GM12873 (cell line): ENCODE measurements at regions not wholly inside any gene's neighbourhood (a gene's known extent, or its start where the extent isn't known, plus 50 kb on each side); places are given as distances from the start of the nearest gene placed in this dataset.

Experiments used
- TF ChIP-seq, protein P1 (sequence below): IDR thresholded peaks from 2 replicates; pipeline ENCODE4 v1.5.1; 2012; ENCODE audit warnings: low read depth, mild to moderate bottlenecking, moderate library complexity, low read length, control low read depth; ENCODE audit not compliant: insufficient read depth; ENCODE audit errors: missing control alignments

DNA sequence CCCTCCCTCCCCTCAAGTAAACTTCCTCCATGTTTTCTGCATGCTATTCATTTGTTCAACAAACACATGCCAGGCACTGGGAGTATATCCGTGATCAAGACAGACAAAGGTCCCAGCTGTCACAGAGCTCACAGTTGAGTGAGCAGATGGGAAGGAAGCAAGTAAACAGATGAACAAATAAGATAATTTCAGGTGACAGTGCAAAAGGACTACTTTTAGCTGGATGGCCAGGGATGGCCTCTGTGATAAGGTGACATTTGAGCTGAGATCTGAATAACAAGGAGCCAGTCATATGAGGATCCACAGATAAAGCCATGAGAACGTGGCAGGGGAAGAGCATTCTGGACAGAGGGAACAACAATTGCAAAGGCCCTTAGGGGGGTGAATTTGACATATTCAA, 121.7 kb upstream of the RAD23B start:
- TF ChIP-seq, protein P1, sequence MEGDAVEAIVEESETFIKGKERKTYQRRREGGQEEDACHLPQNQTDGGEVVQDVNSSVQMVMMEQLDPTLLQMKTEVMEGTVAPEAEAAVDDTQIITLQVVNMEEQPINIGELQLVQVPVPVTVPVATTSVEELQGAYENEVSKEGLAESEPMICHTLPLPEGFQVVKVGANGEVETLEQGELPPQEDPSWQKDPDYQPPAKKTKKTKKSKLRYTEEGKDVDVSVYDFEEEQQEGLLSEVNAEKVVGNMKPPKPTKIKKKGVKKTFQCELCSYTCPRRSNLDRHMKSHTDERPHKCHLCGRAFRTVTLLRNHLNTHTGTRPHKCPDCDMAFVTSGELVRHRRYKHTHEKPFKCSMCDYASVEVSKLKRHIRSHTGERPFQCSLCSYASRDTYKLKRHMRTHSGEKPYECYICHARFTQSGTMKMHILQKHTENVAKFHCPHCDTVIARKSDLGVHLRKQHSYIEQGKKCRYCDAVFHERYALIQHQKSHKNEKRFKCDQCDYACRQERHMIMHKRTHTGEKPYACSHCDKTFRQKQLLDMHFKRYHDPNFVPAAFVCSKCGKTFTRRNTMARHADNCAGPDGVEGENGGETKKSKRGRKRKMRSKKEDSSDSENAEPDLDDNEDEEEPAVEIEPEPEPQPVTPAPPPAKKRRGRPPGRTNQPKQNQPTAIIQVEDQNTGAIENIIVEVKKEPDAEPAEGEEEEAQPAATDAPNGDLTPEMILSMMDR: no peak

DNA sequence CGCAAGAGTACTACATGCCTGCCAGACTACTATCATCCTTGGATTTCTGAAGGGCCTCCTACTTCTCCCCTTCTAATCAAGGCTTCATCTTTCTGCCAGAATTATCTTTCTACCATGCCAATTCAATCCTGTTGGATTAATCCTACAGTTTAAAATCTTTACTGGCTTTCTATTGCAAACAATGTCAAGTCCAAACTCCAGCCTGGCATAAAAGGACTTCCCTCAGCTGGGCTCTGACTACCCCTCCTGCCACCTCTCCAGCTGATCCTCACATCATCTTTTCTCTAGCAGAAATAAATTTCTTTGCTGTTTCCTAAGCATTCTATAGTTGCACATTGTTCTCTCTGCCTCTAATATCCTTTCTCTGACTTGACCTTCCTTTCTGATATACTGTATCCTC, 119.7 kb upstream of the RAD23B start:
- TF ChIP-seq, protein P1: no peak

DNA sequence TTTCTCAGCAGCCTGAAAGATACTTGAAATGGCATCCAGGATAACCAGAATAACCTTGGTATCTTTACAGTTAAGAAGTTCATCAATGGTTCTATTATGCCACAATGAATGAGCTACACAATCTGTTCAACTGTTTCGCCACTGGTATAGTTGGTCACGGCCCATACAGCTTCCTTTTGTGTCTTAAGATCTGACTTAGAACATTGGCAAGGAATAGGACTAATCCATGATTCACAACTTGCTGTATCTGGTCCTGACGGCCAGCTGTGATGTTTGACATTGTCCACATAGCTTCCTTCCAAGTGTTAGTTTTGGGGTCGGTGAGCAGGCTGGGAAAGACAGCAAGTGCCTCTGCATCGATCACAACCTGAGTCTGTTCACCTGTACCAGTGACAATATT, 113.3 kb upstream of the RAD23B start:
- TF ChIP-seq, protein P1: no peak

DNA sequence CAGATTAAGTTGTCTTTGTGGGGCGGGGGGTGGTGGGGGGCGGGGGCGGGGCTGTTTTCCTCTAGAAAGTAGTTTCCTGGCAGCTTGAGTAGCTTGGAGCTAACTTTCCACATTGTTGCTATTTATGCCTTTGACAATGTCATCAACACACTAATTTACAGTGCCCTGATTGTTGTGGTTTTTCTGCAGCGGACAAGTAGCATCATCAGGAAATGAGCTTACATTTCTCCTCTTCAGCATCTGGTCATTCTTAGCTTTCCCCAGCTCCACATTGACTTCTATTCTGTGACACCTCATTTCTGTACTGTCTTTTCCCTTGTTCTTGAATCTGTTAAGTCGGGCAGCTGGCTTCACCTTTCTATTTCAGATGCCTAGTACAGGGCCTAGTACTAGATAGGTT, 112.3 kb upstream of the RAD23B start:
- TF ChIP-seq, protein P1: no peak

DNA sequence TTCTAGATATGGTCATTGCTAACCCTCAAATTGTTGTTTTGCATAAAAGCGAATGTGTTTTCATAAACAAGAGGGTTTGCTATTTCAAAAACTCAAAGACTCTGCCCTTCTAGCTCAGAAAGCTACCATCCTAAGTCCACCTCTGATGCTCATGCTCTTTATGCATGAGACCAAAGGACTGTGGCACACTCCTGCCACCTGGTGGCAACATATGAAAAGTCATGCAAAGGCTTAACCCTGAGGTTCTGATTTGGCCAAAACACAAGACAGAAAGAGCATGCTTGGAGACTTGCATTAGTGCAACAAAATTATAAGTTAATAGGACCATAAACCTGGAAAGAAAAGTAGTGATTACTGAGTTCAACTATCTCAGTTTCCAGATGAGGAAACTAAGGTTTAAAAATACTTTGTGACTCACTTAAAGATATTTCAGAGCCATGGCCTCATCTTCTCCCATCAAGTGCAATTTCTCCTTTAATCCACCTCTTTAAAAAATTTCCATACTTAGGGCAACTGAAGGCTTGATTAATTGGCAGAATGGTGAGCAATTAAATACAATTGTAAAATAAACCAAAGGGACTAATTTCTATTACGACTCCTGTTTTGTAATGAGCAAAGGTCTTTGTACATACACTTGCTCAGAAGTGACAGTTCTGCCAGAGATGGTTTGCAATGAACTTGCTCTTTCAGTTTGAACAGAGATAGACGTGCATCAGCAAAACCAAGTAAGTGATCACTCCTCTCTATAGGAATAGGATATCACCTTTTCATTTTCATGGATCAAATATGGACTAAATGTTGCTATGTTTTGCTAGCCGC, 110.7 kb upstream of the RAD23B start:
- TF ChIP-seq, protein P1: peak; percentile 90

DNA sequence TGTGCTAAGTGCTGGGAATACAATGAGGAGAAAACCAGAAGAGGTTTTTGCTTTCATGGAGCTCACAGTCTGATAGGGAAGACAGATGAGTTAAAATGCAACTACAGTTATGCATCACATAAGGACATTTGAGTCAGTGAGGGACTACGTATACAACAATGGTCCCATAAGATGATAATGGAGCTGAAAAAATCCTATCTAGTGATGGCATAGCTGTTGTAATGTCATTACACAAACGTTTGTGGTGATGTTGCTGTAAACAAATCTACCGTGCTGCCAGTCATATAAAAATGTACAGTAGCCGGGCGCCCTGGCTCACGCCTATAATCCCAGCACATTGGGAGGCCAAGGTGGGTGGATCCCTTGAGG, 110.1 kb upstream of the RAD23B start:
- TF ChIP-seq, protein P1: no peak

DNA sequence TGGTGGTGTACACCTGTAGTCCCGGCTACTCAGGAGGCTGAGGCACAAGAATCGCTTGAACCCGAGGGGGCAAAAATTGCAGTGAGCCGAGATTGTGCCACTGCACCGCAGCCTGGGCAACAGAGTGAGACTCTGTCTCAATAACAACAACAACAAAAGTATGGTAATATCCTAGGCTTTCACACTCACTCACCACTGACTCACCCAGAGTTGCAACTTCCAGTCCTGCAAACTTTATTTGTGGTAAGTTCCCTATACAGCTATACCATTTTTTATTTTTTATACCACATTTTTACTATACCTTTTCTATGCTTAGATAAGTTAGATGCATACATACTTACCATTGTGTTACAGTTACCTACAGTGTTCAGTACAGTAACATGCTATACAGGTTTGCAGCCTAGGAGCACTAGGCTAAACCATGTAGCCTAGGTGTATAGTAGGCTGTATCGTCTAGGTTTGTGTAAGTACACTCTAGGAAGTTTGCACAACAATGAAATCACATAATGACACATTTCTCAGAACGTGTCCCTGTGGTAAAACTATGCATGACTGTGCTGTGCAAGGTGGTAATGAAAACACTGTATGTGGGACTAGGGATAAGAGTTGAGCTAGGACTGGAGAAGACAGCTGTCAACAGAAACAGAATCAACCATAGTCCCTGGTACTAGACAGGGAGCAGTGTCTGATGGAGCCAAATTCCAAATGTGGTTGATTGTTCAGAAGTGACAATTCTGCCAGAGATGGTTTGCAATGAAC, 109.5 kb upstream of the RAD23B start:
- TF ChIP-seq, protein P1: no peak
